ENCODE measurements at regions not wholly inside any gene's neighbourhood (a gene's known extent, or its start where the extent isn't known, plus 50 kb on each side); places are given as distances from the start of the nearest gene placed in this dataset.

DNA sequence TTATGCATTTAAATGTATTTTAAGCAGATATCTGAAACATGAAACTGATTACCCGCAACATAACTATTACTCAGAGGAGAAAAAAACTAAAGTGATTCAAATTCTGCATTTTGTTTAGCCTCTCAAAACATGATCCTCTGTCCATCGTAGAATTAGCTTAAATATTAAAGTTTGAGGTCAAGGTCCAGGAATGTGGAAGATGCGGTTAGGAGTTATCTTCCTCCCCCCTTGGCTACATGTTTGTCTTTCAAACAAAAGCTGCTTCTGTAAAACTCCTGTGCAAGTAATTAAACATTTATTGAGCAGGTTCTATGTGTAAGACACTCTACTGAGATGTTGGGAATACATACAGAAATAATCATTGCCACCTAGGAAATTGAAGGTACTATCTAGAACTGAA, 175.0 kb upstream of the ISL1 start:
- H3K27ac ChIP-seq = no peak overlapping the region
- intact Hi-C loops (cut with DNase I) = no loop called here
- TF ChIP-seq CTCF (IDR thresholded peaks at IDR 0.05) (no peak), EP300 (IDR thresholded peaks at IDR 0.05) (no peak), POLR2A (IDR thresholded peaks at IDR 0.05) (no peak)
- H3K4me3 ChIP-seq = no peak overlapping the region
- no peaks in the 10 kb centered on the region for H3K27me3 ChIP-seq
- H3K9me3 ChIP-seq = no peaks in the 10 kb centered on the region
- H3K36me3 ChIP-seq = no peaks in the 10 kb centered on the region
- WGBS, 3 donors = 40 to 57% (median 46%) methylated on average over 3 of the region's 3 CpGs
- DNase-seq = no peak
- H3K4me1 ChIP-seq (ENCODE audit: insufficient read depth) = no peaks in the 10 kb centered on the region

DNA sequence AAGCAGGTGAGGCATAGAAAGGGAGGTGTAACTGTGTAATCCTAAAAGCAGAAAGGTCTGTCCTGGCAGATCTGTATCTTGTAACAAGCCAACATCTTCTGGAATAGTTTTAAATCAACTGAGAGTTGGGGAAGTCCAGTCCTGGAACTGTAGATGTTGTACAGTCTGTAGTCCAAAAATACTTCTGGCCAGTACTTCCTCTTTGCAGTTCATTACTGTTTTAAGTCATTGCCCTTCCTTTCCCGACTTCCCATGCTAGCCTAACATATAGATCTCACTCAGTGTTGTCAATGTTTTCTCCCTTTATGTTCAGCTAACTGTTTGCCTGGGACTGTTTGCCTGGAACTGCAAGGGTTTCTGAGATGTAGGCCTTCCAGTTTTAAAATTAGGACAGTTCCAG, 168.5 kb upstream of the ISL1 start:
- intact Hi-C loops (cut with DNase I) = no loop called here
- H3K4me1 ChIP-seq (ENCODE audit: insufficient read depth) = no peaks in the 10 kb centered on the region
- DNase-seq = no peak
- no peaks in the 10 kb centered on the region for H3K36me3 ChIP-seq
- H3K4me3 ChIP-seq = no peak overlapping the region
- no peak overlapping the region for H3K27ac ChIP-seq
- no peaks in the 10 kb centered on the region for H3K27me3 ChIP-seq
- no peak for TF ChIP-seq CTCF (IDR thresholded peaks at IDR 0.05)
- TF ChIP-seq EP300 (IDR thresholded peaks at IDR 0.05) = no peak
- TF ChIP-seq POLR2A (IDR thresholded peaks at IDR 0.05) = no peak
- H3K9me3 ChIP-seq = no peaks in the 10 kb centered on the region
- 60 to 74% (median 70%) methylated on average over 1 of the region's 1 CpG for WGBS, 3 donors

GRCh38 chr5:51225789-51226742, 157.2 kb upstream of the ISL1 start:
- 7 to 12% (median 11%) methylated on average over 4 of the region's 4 CpGs for WGBS, 3 donors

GRCh38 chr5:51227963-51228470, 155.2 kb upstream of the ISL1 start:
- H3K4me1 ChIP-seq (ENCODE audit: insufficient read depth) = no peaks in the 10 kb centered on the region
- H3K27ac ChIP-seq = no peak overlapping the region
- H3K36me3 ChIP-seq = no peaks in the 10 kb centered on the region
- H3K9me3 ChIP-seq = no peaks in the 10 kb centered on the region
- 54 to 66% (median 60%) methylated on average over 5 of the region's 5 CpGs for WGBS, 3 donors
- TF ChIP-seq EP300 (IDR thresholded peaks at IDR 0.05) (no peak), CTCF (IDR thresholded peaks at IDR 0.05) (no peak), POLR2A (IDR thresholded peaks at IDR 0.05) (no peak)
- intact Hi-C loops (cut with DNase I) = no loop called here
- no peak for DNase-seq
- H3K27me3 ChIP-seq = no peaks in the 10 kb centered on the region
- no peak overlapping the region for H3K4me3 ChIP-seq

More at GRCh38 chr5:51225789-51226742, 157.2 kb upstream of the ISL1 start:
- no peak for TF ChIP-seq CTCF (IDR thresholded peaks at IDR 0.05)
- no peak for TF ChIP-seq POLR2A (IDR thresholded peaks at IDR 0.05)
- no peak for TF ChIP-seq EP300 (IDR thresholded peaks at IDR 0.05)
- no peak for DNase-seq
- intact Hi-C loops (cut with DNase I) = no loop called here
- Histone ChIP-seq H3K27me3 (no peaks in the 10 kb centered on the region), H3K27ac (no peak overlapping the region), H3K4me3 (no peak overlapping the region), H3K36me3 (no peaks in the 10 kb centered on the region), H3K9me3 (no peaks in the 10 kb centered on the region), H3K4me1 (ENCODE audit: insufficient read depth) (no peaks in the 10 kb centered on the region)

All from ovary (tissue), 7 donors.